Nephron (organoid): ENCODE measurements at regions not wholly inside any gene's neighbourhood (a gene's known extent, or its start where the extent isn't known, plus 50 kb on each side); places are given as distances from the start of the nearest gene placed in this dataset.

Experiments
- H3K27ac Mint-ChIP-seq, 3 experiments: 2 replicates each; pipeline ENCODE4 v1.8.0; 2020; ENCODE audit warnings: mixed read lengths in 3 of 3, mild to moderate bottlenecking in 2 of 3, moderate library complexity in 1 of 3
- H3K27me3 Mint-ChIP-seq: 2 replicates; pipeline ENCODE4 v1.8.0; 2021; ENCODE audit warnings: low read depth, mild to moderate bottlenecking, moderate library complexity, mixed read lengths
- H3K36me3 Mint-ChIP-seq: 2 replicates; pipeline ENCODE4 v1.8.0; 2020; ENCODE audit warnings: low read depth, mixed read lengths
- H3K4me1 Mint-ChIP-seq: 2 replicates; pipeline ENCODE4 v1.8.0; 2020; ENCODE audit warnings: mixed read lengths
- H3K4me3 Mint-ChIP-seq, 3 experiments: 2 replicates each; pipeline ENCODE4 v1.8.0; 2020; ENCODE audit warnings: mild to moderate bottlenecking in 3 of 3, mixed read lengths in 3 of 3, moderate library complexity in 2 of 3
- H3K9me3 Mint-ChIP-seq: 2 replicates; pipeline ENCODE4 v1.8.0; 2020; ENCODE audit warnings: mixed read lengths
- CTCF ChIP-seq, 3 experiments: fragments of 200-600 bp; sonication (generic); IDR thresholded peaks; one replicate each; pipeline ENCODE4 v1.5.0; 2021; ENCODE audit warnings: antibody characterized with exemption in 3 of 3; ENCODE audit not compliant: unreplicated experiment in 3 of 3

DNA sequence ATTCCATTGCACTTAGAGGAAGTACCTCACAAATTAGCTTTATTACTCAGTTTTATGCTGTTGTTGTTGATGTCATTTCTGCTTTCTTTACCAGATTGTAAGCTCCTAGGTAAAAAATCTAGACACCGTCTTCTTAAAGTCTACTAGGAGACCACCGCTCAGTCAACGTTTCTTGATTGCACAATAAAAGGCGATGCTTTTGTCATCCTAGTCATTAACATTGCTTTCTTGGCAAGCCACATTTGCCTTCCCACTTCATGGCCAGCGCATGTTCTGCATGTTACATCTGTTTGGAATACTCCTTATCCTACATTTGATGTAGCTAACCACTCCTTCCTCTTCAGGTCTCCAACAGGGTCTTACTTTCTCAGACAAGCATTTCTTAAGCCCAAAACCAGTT is 464.0 kb upstream of the TUSC1 start:
- Mint-ChIP-seq H3K4me3 (no peak overlapping the region), H3K27me3 (no peaks in the 10 kb centered on the region), H3K9me3 (no peaks in the 10 kb centered on the region), H3K27ac (no peak overlapping the region), H3K36me3 (no peaks in the 10 kb centered on the region), H3K4me1 (no peaks in the 10 kb centered on the region)
- TF ChIP-seq CTCF (IDR thresholded peaks at IDR 0.05; ENCODE audit: unreplicated experiment in 3 of 3), result no peak

DNA sequence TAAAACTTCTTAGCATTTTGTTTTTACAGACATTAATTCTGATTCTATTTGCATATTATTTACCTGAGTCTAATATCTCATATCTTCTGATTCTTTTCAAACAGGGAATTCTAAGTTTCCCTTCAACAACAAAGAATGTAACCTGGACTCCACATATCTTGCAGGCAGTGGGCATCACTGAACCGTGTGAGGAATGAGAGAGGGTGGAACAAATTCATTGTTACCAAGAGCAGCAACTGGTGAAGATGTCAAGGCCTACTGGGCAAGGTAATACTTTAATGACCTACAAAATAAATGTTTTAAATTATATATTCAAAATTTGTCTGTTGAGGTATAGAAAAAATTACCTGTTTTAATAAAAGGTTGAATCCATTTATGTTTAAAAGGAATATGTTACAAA is 455.3 kb upstream of the TUSC1 start:
- H3K4me3 Mint-ChIP-seq, result no peak overlapping the region
- no peaks in the 10 kb centered on the region for H3K27me3 Mint-ChIP-seq
- TF ChIP-seq CTCF (IDR thresholded peaks at IDR 0.05; ENCODE audit: unreplicated experiment in 3 of 3), result no peak
- no peak overlapping the region for H3K27ac Mint-ChIP-seq
- H3K9me3 Mint-ChIP-seq, result no peaks in the 10 kb centered on the region
- no peaks in the 10 kb centered on the region for H3K36me3 Mint-ChIP-seq
- H3K4me1 Mint-ChIP-seq, result peaks cover 4% of the 10 kb centered on the region

- no peaks in the 10 kb centered on the region for H3K9me3 Mint-ChIP-seq
- peak overlapping the region in 1 of 3 experiments; percentile 29 for H3K27ac Mint-ChIP-seq
- H3K4me1 Mint-ChIP-seq, result peaks cover 4% of the 10 kb centered on the region
- no peak for TF ChIP-seq CTCF (IDR thresholded peaks at IDR 0.05; ENCODE audit: unreplicated experiment in 3 of 3)
- H3K27me3 Mint-ChIP-seq, result no peaks in the 10 kb centered on the region
- no peak overlapping the region for H3K4me3 Mint-ChIP-seq
- no peaks in the 10 kb centered on the region for H3K36me3 Mint-ChIP-seq
Measured at GRCh38 chr9:26132746-26133312, 454.6 kb upstream of the TUSC1 start.

- H3K4me3 Mint-ChIP-seq, result no peak overlapping the region
- peaks cover 4% of the 10 kb centered on the region for H3K4me1 Mint-ChIP-seq
- H3K27me3 Mint-ChIP-seq, result no peaks in the 10 kb centered on the region
- H3K27ac Mint-ChIP-seq, result no peak overlapping the region
- H3K36me3 Mint-ChIP-seq, result no peaks in the 10 kb centered on the region
- H3K9me3 Mint-ChIP-seq, result no peaks in the 10 kb centered on the region
- TF ChIP-seq CTCF (IDR thresholded peaks at IDR 0.05; ENCODE audit: unreplicated experiment in 3 of 3), result no peak
Measured at GRCh38 chr9:26131886-26132285, 453.6 kb upstream of the TUSC1 start.

GRCh38 chr9:26129217-26129616 is 451.0 kb upstream of the TUSC1 start:
- H3K36me3 Mint-ChIP-seq, result no peaks in the 10 kb centered on the region

More at GRCh38 chr9:26129217-26129616, 451.0 kb upstream of the TUSC1 start:
- no peak for TF ChIP-seq CTCF (IDR thresholded peaks at IDR 0.05; ENCODE audit: unreplicated experiment in 3 of 3)
- no peaks in the 10 kb centered on the region for H3K27me3 Mint-ChIP-seq
- peaks cover 4% of the 10 kb centered on the region for H3K4me1 Mint-ChIP-seq
- peak overlapping the region in 2 of 3 experiments; percentile 56 to 57 for H3K27ac Mint-ChIP-seq
- no peaks in the 10 kb centered on the region for H3K9me3 Mint-ChIP-seq
- no peak overlapping the region for H3K4me3 Mint-ChIP-seq
